ENCODE measurements at regions not wholly inside any gene's neighbourhood (a gene's known extent, or its start where the extent isn't known, plus 50 kb on each side); places are given as distances from the start of the nearest gene placed in this dataset.
"Not testable (repeated sequence)": the region's sequence is repeated elsewhere in the genome, so short reads cannot be mapped to it uniquely, and the experiment has no call there.

DNA sequence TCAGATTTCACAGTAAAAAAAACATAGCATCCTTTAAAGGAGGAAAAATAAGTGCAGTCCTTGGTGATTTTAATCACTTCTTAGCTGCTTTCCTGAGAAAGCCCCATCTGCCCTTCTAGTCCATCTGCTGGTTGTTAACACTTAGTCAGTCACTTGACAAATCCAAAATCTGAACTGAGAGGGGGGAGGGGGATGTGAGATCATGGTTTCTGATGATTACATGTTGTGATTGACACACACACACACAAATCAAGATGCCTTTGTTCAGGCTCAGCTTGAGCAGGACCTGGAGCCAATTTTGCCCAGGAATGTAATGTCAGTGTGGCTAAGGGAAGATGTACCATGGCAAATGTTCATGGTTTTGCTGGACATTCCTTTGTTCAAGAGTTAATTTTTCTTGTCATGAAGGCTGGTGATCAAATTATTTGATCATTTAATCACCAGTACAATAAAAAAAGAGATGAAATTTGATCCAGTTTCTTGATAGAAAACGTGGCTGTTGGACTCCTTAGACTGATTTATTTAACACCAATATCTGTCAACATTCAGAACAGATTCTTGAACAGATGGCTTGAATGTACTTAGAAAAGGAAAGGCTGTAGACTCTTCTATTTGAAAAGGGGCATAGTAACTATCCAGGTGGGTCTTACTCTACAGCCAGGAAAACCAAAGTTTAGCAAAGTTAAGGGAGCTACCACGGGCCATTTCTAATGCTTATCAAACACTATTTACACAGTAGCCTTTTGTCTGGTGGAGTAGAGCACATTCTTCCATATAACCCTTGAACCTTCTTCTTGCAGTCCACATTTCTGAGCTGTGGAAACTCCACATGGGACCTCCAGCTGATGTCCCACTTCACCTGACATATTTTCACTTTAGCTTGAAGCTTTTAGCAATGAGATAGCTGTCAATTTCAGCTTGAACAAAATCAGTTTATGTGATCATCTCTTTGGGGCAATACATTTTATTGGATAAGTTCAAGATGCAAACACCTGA lies 408.7 kb downstream of the PIK3C3 start:
- DNase-seq (ENCODE audit: low spot score in 2 of 2, unreplicated experiment in 2 of 2): no peak
- H3K9me3 Mint-ChIP-seq: peaks cover 5% of the 10 kb centered on the region
- TF ChIP-seq, protein P1, sequence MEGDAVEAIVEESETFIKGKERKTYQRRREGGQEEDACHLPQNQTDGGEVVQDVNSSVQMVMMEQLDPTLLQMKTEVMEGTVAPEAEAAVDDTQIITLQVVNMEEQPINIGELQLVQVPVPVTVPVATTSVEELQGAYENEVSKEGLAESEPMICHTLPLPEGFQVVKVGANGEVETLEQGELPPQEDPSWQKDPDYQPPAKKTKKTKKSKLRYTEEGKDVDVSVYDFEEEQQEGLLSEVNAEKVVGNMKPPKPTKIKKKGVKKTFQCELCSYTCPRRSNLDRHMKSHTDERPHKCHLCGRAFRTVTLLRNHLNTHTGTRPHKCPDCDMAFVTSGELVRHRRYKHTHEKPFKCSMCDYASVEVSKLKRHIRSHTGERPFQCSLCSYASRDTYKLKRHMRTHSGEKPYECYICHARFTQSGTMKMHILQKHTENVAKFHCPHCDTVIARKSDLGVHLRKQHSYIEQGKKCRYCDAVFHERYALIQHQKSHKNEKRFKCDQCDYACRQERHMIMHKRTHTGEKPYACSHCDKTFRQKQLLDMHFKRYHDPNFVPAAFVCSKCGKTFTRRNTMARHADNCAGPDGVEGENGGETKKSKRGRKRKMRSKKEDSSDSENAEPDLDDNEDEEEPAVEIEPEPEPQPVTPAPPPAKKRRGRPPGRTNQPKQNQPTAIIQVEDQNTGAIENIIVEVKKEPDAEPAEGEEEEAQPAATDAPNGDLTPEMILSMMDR (IDR thresholded peaks at IDR 0.05; ENCODE audit: unreplicated experiment): no peak
- no peak overlapping the region for H3K27ac Mint-ChIP-seq
- no peaks in the 10 kb centered on the region for H3K27me3 Mint-ChIP-seq (ENCODE audit: low read depth)
- H3K4me3 Mint-ChIP-seq: no peak overlapping the region
- H3K4me1 Mint-ChIP-seq: peaks cover 3% of the 10 kb centered on the region
- H3K36me3 Mint-ChIP-seq: no peaks in the 10 kb centered on the region

DNA sequence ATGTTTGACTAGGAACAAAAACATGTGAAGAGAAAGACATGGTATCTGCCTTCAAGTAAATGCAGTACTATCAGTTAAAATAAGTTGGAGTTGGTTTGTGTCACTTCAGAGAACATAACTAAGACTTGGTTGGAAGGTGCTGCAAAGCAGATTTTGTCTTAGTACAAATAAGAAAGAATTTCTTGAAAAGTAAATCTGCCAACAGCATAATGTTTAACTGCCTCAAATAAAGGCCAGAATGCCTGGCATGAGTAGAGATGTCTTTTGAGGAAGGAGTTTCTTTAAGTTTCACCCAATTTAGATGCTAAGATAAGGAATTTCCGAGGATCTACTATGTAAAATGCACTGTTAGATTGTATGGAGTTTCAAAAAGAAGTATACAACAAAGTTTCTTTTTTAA lies 409.7 kb downstream of the PIK3C3 start:
- Mint-ChIP-seq H3K27ac (no peak overlapping the region), H3K4me1 (peaks cover 3% of the 10 kb centered on the region), H3K4me3 (no peak overlapping the region), H3K9me3 (peaks cover 5% of the 10 kb centered on the region), H3K27me3 (ENCODE audit: low read depth) (no peaks in the 10 kb centered on the region), H3K36me3 (no peaks in the 10 kb centered on the region)
- TF ChIP-seq, protein P1 (IDR thresholded peaks at IDR 0.05; ENCODE audit: unreplicated experiment): no peak
- DNase-seq (ENCODE audit: low spot score in 2 of 2, unreplicated experiment in 2 of 2): no peak

DNA sequence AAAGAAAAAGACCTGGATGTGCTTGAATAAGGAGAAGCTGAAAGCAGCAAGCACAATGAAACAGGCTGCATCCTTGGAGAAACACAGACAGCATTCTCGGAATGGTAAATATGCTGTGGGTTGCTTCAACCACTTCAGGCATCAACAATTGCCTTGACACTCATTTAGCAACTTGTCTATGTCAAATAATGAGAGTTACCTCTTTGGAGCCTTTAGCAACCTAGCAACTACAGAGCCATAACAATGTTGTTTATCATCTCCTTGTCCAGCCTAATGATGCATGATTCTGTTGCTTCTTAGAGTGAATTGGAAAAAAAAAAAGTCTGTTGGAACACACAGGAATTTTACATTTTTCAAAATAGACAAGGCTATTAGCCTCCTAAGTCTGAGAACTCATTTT lies 410.6 kb downstream of the PIK3C3 start:
- TF ChIP-seq, protein P1 (IDR thresholded peaks at IDR 0.05; ENCODE audit: unreplicated experiment): no peak
- DNase-seq (ENCODE audit: low spot score in 2 of 2, unreplicated experiment in 2 of 2): no peak
- Mint-ChIP-seq H3K36me3 (no peaks in the 10 kb centered on the region), H3K4me3 (no peak overlapping the region), H3K27me3 (ENCODE audit: low read depth) (no peaks in the 10 kb centered on the region), H3K9me3 (peaks cover 5% of the 10 kb centered on the region), H3K4me1 (peaks cover 3% of the 10 kb centered on the region), H3K27ac (no peak overlapping the region)

DNA sequence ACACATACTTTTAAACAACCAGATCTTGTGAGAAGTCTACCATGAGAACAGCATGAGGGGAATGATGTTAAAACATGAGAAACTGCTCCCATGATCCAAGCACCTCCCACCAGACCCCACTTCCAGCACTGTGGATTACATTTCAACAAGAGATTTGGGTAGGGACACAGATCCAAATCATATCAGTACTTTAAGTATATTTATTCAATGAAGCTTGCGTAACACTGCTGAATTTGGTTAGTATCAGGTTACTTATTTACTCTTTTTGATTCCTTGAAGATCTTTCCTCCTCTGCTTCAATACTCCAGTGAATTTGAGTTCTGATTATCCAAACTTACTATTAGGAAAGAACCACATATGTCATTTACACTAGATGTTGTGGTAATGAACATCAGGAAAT lies 418.6 kb downstream of the PIK3C3 start:
- no peak for DNase-seq (ENCODE audit: low spot score in 2 of 2, unreplicated experiment in 2 of 2)
- H3K4me3 Mint-ChIP-seq: no peak overlapping the region
- no peak overlapping the region for H3K27ac Mint-ChIP-seq
- H3K4me1 Mint-ChIP-seq: no peaks in the 10 kb centered on the region
- TF ChIP-seq, protein P1 (IDR thresholded peaks at IDR 0.05; ENCODE audit: unreplicated experiment): no peak
- peaks cover 20% of the 10 kb centered on the region for H3K9me3 Mint-ChIP-seq
- H3K27me3 Mint-ChIP-seq (ENCODE audit: low read depth): no peaks in the 10 kb centered on the region
- H3K36me3 Mint-ChIP-seq: no peaks in the 10 kb centered on the region

DNA sequence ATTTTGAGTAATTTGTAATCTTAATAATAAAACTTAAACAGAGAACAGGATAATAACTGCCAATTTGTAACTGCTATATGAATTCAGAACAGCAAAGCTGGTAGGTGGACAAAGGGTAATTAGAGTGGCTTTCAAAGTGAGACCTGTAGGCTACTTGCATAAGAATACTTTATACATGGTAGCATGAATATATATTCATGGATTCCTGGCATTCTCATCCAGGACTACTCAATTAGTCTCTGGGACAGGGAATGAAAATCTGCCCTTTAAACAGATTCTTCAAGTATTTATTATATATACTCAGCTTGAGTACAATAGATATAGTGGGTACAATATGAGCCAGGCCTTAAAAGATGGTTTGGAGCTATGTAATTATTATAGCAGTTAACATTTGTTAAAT lies 419.9 kb downstream of the PIK3C3 start:
- H3K36me3 Mint-ChIP-seq: no peaks in the 10 kb centered on the region
- no peak overlapping the region for H3K4me3 Mint-ChIP-seq
- H3K4me1 Mint-ChIP-seq: no peaks in the 10 kb centered on the region
- H3K27ac Mint-ChIP-seq: no peak overlapping the region
- H3K27me3 Mint-ChIP-seq (ENCODE audit: low read depth): peaks cover 2% of the 10 kb centered on the region
- peaks cover 20% of the 10 kb centered on the region for H3K9me3 Mint-ChIP-seq
- no peak for DNase-seq (ENCODE audit: low spot score in 2 of 2, unreplicated experiment in 2 of 2)
- TF ChIP-seq, protein P1 (IDR thresholded peaks at IDR 0.05; ENCODE audit: unreplicated experiment): no peak

DNA sequence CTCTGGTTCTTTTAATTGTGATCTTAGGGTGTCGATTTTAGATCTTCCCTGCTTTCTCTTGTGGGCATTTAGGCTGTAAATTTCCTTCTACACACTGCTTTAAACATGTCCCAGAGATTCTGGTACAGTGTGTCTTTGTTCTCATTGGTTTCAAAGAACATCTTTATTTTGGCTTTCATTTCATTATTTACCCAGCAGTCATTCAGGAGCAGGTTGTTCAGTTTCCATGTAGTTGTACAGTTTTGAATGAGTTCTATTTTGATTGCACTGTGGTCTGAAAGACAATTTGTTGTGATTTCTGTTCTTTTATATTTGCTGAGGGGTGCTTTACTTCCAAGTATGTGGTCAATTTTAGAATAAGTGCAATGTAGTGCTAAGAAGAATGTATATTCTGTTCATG lies 423.8 kb downstream of the PIK3C3 start:
- H3K27me3 Mint-ChIP-seq (ENCODE audit: low read depth); H3K36me3 Mint-ChIP-seq; H3K27ac Mint-ChIP-seq; DNase-seq (ENCODE audit: low spot score in 2 of 2, unreplicated experiment in 2 of 2); H3K4me3 Mint-ChIP-seq: not testable (repeated sequence)
- H3K4me1 Mint-ChIP-seq: peaks cover 13% of the 10 kb centered on the region
- peaks cover 28% of the 10 kb centered on the region for H3K9me3 Mint-ChIP-seq

DNA sequence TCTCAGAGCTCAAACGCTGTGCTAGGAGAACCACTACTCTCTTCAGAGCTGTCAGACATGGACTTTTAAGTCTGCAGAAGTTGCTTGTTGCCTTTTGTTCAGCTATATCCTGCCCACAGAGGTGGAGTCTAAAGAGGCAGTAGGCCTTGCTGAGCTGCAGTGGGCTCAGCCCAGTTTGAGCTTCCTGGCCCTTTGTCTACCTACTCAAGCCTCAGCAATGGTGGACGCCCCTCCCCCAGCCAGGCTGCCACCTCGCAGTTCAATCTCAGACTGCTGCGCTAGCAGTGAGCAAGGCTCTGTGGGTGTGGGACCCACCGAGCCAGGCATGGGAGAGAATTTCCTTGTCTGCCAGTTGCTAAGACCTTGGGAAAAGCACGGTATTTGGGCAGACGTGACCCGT lies 426.2 kb downstream of the PIK3C3 start:
- H3K27ac Mint-ChIP-seq; H3K27me3 Mint-ChIP-seq (ENCODE audit: low read depth); H3K4me3 Mint-ChIP-seq; H3K36me3 Mint-ChIP-seq; DNase-seq (ENCODE audit: low spot score in 2 of 2, unreplicated experiment in 2 of 2): not testable (repeated sequence)
- H3K4me1 Mint-ChIP-seq: peaks cover 15% of the 10 kb centered on the region
- H3K9me3 Mint-ChIP-seq: peaks cover 20% of the 10 kb centered on the region
